ENCODE measurements at regions not wholly inside any gene's neighbourhood (a gene's known extent, or its start where the extent isn't known, plus 50 kb on each side); places are given as distances from the start of the nearest gene placed in this dataset.

DNA sequence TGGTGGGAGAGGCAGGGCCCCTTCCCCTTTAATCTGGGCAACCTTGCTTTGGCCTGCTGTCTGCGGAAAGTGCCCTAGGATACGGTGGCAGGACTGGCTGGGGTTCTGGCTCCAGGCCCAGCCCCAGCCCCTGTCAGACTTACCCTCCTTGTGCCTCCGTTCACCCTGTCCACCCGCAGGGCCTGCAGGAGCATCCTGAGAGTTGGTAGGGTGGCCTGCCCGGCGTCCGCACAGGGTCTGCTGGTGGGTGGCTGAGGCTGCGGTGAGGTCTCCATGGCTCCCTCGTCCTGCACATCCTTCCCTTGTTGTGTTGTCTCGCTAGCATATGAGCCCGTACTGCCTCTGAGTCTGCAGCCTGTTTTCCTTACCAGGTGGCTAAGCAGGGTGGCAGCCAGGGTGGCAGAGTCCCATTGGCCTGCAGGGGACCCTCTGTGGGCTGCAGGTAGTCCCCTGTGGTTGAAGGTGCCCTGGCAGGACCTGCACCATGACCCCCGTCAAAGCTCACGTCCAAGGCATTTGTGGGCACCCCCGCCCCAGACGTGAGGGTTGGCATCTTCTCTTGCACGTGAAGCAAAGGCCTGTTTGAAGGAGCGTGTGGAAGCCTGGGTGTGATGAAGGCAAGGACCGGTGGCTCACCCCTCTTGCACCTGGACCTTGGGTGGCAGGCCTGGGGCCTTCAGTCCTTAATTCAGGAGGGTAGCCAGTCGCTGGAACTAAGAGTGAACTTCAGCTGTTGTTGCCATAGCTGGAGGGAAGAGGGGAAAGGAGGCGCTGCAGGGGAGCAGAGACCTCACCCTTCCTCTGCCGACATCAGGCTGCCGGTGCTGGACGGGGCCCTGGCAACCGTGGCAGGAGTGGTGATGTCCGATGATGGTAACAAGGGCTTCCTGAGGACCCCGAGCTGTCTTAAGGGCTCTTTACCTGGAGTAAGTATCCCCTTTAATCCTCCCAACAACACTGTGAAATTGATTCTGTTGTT is 293.7 kb downstream of the SEC14L1 start:
- no peak for DNase-seq

DNA sequence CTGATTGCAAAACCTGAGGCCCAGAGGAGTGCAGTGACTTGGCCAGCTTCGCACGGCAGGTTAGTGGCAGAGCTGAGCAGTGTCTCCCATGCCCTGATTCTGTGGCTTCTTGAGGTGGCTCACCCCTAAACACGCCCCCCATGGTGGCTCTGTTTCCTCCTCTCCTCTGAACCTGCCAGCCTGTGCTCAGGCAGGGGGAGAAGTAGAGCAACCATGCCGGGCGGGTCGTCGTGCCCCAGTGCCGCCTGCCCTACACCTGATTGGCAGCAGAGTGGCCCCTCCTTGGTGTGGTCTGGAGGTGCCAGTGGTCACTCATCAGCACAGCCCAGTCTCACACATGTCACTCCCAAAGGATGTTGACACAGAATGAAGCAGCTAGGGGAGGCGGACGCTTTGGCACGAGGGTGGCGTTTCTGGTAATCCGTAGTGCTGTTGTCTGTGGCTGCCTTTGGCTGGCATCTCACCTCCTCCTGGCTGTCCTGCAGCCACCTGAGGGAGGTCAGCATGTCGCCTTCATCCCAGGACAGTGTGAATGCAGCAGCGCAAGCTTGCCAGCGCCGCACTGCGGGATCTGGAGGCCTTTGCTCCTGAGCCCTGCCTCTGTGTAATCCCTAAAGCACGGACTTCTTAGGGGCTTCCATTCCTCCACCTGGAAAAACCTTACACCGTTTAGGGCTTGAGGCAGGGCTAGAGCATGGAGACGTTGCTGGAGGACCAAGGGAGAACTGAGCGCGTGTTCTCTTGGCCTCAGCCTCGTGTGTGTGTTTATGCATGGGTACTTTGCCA is 294.7 kb downstream of the SEC14L1 start:
- no peak for DNase-seq

DNA sequence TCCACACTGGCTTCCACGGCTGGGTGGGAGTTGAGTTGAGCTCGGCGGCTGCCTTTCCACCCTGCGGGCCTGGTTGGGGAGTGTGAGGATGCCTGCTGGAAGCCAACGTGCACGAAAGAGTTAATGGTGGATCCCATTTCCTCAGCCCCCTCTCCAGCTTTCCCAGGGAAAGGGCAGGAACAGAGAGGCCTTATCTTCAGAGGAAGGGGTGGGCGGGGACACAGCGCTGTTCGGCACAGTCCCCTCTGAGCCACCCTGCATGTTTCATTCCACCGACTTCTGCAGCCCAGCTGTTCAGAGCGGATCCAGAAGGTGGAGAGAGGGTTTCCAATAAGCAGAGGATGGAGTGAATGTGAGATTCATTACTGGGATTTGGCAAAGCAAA is 295.3 kb downstream of the SEC14L1 start:
- DNase-seq = peak; percentile 83

DNA sequence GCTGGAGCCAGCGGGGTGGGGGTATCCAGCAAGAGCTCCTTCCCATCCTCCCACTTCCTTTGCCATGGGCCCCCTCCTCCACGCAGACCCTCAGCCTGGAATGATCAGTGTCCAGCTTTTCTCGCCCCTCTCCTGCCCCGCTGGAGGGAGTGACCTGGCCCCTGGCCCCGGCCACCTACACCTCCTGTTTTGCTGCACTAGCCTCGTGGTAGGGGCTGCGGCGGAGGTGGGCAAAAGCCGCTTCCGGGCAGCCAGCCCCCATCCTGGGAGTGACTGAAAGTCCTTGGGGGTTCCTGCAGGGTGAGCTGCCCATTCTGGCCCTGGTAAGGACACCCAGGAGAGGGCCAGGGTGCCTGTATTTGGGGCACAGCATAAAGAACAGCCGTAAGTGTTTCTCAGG is 295.7 kb downstream of the SEC14L1 start:
- DNase-seq = no peak

DNA sequence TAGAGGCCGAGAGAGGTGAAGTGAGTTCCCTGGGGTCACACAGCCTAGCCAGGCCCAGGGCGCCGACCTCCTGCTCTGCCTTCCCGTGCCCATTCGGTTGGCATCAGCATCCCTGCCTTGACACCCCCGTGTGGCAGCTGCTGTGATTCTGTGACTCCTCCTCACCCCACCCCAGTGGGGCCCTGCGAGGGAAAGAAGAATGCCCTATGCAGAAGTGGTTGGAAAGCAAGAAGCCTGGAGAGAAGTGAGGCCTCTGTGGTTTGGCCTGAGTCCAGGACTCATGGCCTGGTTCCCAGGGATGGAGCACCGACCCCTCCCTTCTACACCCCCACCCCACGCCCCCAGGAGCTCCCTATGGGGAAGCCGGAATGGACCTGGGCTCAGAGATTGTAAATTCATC is 296.2 kb downstream of the SEC14L1 start:
- peak; percentile 90 for DNase-seq

DNA sequence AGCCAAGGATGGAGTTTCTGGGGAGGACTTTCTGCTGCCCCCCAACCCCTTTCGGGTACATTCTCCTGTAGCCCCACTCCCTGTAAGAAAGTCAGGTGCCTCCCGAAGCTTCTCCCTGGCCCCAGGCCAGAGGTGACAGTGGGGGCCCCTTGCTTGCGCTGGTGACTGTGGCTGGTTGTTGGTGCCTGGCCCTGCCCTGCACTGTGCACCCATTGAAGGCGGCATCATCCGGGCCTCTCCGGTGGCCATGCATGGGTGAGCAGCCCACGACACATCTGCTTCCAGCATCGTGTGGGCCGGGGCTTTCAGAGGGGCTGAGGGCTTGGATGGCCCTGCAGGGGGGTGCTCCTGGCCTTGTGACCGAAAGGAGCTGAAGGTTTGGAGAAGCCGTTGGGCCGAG is 297.0 kb downstream of the SEC14L1 start:
- DNase-seq = no peak

DNA sequence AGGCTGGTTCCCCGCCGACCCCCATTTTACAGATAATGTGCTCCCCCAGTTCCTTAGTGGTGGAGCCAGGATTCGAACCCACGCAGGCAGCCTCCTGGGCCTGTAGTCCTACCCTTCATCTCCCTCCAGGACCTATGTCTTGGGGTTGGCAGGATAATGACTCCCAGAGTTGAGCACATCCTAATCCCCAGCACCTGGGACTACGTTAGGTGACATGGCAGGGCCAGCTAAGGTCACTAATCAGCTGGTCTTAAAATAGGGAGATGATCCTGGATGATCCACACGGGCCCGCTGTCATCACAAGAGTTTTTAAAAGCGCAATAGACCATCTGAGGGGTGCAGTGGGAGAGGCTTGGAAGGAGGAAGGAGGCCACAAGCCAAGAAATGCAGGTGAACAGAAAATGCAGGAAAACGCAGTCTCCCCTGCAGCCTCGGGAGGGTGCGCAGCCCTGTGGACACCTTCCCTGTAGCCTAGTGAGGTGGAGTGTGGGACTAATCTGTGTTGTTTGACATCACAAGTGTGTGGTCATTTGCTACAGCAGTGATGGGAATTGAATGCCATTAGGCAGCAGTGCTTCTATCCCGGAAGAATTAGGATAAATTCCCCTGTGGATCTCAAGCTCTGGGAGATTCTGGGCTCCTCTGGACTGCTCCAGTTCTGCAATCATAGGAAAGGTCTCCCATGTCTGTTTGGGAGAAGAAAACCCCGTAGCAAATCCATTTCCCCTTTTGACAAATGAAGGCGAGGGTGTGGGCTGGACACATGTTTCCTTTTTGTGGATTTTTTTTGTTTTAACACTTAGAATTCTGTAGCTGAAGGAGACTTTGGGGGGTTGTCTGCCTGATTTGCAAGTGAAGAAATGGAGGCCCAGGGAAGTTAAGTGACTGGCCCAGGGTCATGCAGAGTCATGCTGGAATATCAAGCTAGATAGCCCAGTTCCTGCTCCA is 297.7 kb downstream of the SEC14L1 start:
- DNase-seq = no peak

DNA sequence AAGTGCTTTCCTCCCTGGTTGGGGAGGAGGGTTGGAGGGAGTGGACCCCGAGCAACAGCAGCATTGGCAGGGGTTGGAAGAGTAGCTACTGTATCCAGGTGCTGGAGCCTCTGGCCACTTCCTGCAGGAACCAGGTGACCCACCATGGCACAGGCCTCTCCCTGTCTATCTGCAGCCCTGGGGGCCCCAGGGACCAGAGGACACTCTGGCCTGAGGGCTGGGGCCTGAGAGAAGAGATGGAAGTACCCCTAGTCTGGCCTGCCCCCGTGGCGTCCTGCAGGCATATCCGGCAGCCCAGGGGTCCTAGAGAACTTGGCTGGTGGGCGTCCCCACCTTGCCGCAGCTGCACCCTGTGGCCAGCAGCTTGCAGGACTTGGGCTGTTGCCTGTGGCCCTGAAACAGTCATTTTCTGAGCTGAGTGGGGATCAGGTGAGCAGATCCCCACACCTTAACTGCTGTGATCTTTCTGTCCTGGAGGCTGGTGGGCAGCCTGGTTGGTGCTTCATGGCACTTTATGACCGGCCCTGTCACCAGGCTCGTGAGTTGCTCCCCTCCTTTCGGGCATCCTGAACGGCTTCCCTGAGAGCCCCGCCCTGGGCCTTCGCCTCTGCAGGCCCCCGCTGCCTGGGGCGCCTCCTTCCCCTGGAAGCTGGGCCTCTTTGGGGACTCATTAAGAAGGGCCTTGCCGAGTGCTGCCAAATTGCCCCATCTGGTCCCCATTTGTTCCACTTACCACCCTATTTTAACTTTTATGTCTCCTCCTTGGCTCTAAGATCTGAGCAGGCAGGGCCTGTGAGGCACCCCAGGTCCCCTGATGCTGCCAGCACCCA is 298.6 kb downstream of the SEC14L1 start:
- DNase-seq = no peak

DNA sequence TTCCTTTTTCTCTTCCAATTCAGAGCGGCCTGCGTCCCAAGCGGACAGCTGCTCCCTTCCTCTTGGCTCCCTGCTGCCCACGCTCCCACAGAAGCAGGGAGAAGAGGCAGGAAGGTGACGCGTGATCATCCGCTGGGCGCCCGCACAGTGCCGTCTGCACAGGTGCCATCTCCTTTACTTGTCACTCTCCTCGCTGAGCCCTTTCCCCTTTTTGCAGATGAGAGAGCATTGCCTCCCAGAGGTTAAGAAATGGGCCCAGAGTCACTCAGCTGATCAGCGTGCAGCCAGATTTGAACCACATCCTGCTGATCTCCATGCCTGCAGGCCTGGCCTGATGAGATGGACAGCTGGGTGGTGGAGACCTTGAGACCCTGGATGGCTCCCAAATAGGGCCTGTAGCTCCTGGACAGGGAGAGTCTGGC is 299.8 kb downstream of the SEC14L1 start:
- no peak for DNase-seq

DNA sequence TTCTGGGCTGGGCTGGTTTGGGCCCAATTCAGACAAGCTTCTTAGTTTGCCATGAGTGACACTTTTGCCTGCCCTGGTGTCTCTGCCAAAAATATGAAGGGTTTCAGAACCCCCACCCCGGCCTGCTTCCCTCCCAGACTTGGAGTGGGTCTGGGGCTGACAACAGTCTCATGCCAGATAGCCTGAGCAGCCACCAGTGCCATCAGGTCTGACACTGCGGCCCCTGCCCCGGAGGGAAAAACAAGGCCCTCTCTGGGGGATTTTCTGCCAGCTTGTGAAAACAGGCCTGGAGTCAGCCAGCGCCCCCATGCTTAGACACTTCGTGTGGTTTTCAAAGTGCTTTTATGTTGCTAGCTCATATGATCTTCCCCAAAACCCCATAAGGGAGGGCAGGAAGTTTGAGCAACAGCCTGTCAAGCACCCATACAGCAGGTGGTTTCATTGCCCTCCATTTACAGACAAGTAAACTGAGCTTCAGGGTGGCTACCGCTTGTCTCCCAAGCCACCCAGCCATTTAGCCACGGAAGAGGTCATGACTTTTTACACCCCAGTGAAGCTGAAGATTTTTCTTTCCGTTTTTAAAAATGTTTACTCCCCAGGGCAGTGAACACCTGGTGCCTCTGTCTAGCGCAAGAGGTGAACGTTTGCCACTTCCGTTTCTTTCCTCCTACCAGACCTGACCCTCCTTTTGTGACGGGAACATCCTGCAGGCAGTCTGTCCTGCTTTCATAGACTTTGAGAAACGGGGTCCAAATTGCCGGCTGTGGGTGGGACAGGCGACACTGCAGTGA is 300.6 kb downstream of the SEC14L1 start:
- DNase-seq = no peak

DNA sequence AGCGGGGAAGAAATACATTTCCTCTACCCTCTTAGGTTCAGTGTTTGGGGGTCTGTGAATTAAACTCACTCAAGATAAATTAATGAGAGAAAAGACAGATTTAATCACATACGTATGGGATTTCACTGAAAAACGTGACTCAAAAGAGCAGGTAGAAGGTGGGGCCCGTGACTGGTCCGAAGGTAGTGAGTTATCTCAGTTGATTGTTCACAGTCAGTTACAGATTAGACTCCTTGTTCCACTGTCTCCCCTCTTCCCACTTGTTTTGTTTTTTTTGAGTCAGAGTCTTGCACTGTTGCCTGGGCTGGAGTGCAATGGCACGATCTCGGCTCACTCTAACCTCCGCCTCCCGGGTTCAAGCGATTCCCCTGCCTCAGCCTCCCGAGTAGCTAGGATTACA is 301.2 kb downstream of the SEC14L1 start:
- no peak for DNase-seq

DNA sequence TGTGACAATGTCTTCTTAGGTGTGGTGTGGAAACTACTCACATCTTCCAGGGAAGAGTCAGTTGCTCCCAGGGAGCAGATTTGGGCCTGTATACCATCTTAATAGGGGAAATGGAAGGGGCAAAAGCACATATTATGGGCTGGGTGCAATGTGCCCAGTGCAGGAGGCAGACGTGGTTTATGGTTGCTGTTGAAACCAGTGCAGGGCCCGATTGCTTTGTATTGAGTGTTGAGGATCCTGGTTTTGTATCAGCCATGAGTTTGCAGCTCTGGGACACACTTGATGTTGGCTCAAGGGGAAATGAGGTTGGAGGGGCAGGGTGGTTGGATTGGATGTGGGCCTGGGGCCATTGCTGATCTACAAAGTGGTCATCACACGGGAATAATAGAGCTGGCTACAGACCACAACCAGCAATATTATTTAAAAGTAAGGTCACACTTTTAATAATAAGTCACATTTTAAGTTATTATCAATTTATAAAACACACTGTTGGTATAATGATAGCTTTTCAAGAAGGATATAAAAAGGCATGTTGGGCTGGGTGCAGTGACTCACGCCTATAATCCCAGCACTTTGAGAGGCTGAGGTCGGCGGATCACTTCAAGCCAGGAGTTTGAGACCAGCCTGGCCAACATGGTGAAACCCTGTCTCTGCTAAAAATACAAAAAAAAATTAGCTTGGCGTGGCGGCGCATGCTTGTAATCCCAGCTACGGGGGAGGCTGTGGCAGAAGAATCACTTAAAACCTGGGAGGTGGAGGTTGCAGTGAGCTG is 302.4 kb downstream of the SEC14L1 start:
- DNase-seq = no peak

DNA sequence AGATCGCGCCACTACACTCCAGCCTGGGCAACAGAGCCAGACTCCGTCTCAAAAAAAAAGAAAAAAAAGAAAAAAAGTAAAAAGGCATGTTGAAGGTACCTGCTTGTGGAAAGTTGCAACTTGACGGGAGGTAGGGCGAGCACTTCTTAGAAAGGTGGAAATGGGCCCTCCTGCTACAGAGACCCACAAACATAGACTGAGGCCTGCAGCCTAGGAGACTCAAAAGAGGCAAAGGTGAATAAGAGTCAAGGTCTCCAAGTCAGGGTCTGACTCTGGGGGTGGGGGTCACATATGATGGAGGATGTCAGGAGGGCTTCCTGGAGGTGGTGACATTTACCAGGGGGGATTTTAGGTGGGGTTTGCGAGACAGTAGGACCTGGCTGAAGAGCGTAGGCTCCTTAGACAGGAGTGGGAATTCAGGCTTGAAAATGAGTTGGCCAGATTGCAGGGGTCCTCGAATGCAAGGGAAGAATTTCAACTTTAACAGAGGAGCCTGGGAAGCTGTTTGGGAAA is 303.0 kb downstream of the SEC14L1 start:
- DNase-seq = no peak

DNA sequence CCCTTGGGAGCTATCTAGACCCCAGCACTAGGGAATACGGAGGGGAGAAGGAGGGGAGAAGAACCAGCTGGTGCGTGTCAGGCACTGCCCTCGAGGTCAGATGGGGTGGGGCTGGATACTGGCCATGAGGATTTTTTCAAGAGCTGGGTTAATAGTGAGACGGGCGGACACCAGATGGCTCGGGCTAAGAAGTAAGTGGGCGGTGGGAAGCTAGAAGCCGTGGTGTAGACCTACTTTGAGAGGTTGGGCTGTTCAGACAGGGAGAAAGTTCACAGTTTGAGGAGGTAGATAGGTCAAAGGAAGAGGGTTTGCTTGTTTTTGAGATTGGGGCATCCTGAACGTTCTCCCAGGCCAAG is 303.8 kb downstream of the SEC14L1 start:
- no peak for DNase-seq

DNA sequence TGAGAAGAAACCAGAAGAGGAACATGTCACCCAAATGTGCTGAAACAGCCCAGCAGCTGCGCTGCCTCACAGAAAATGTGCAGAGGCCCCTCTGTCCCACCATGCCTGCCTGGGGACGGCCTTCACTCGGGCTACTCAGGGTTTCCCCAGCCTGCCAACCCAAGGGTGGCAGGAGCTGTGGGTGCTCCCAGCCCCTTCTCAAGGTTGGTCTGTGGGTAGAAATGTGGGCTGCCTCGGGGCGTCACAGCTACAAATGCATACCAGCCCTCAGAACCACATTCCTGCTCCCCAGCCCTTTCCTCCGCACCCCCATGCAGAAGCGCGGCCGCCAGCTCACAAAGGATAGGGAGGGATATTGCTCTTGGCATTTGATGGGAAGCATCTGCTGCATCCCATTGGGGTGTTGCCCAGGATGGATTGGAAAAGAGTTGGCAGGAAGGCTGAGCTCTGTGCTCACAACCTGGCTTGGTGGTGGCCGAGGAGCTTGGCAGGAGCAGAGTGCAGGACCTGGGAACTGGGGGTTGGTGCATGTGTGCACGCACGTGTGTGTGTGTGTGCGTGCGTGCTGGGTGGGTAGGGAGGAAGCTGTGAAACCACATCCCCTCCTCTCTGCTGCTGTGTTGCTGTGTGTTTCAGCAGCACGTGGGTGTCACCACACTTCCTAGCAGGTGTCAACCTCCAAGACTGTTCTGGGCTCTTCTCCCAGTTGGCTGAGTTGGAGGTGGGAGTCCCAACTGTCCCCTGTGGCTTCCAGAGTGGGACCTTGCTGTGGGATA is 304.4 kb downstream of the SEC14L1 start:
- DNase-seq = no peak

DNA sequence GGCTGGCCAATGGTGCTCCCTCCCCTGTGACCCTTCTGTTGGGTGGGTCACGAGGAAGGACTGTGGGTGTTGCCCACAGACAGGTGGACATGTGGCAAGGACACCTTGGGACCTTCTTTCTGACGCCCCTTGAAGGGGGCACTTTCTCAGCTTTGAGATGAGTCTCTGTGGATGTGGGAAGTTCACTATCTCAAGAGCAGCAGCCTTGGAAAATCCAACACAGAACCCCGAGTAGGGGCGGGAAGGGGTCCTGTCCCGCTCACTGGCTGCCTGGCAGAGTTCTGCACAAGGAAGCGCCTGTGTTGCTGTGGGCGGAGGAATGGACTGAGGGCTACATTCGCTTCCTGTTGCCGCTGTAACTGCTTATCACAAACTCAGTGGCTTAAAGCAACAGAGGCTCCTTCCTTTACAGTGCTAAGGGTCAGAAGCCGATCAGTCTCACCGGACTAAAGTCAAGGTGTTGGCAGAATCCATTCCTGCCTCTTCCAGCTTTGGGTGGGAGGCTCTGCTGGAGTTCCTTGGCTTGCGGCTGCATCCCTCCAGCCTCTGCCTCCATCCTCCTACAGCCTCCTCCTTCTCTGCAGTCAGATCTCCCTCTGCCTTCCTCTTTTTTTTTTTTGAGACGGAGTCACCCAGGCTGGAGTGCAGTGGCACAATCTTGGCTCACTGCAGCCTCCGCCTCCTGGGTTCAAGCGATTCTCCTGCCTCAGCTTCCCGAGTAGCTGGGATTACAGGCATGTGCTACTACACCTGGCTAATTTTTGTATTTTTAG is 305.2 kb downstream of the SEC14L1 start:
- DNase-seq = no peak

DNA sequence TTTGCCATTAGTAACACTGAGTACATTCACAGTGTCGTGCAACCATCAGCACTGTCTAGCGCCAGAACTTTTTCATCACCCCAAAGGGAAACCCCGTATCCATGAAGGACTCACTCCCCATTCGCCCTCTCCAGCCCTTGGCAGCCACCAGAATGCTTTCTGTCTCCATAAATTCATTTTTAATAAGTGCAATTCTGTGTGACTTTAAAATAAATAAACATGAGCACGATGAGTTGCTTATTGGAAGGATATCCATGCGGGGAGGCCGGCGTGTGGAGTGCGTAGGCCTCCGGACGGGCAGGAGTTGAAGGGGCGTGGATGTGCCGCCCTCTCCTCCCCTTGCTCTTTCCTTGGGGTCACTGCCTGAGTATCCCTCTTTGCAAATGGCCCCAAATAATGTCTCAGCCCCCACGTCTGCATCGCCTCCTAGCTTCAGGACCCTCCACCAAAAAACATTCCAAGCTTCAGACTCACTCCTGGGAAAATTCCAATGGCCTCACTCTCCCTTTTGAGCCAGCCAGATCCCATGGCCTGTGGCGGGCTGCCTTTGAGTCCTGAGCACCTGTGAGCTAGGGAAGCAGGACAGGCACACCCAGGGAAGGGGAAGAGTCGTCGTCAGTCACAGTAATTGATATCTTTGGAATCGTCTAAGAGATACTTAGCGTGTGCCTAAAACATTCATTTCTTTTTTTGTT is 306.3 kb downstream of the SEC14L1 start:
- DNase-seq = no peak
